Fibroblast of lung (primary cell): ENCODE measurements at regions not wholly inside any gene's neighbourhood (a gene's known extent, or its start where the extent isn't known, plus 50 kb on each side); places are given as distances from the start of the nearest gene placed in this dataset.

Experiments used
- EZH2 ChIP-seq: IDR thresholded peaks from 2 replicates; pipeline ENCODE4 v1.5.1; 2012; ENCODE audit warnings: low read length, control low read depth, mild to moderate bottlenecking; ENCODE audit errors: missing control alignments
- TF ChIP-seq, protein P1 (sequence below), 2 donors: IDR thresholded peaks in 1 of 2; conservative IDR thresholded peaks in 1 of 2; 1 replicate in 1 of 2; 2 replicates in 1 of 2; pipeline ENCODE4 v1.5.1; 2011 to 2012; ENCODE audit warnings: low read length in 2 of 2, control low read depth in 1 of 2, inconsistent platforms in 1 of 2, low read depth in 1 of 2, mild to moderate bottlenecking in 1 of 2

DNA sequence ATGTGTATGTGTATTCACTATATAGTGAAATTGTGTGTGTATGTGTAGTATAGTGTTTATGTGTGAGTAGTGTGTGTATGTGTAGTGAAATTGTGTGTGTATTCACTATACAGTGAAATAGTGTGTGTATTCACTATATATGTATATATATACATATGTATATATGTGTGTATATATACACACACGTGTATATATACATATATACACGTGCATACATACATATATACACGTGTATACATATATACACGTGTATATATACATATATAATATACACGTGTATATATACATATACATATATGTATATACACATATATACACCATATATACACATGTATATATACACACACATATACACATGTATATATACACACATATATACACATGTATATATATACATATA is 403.6 kb upstream of the TUSC1 start:
- TF ChIP-seq, protein P1, sequence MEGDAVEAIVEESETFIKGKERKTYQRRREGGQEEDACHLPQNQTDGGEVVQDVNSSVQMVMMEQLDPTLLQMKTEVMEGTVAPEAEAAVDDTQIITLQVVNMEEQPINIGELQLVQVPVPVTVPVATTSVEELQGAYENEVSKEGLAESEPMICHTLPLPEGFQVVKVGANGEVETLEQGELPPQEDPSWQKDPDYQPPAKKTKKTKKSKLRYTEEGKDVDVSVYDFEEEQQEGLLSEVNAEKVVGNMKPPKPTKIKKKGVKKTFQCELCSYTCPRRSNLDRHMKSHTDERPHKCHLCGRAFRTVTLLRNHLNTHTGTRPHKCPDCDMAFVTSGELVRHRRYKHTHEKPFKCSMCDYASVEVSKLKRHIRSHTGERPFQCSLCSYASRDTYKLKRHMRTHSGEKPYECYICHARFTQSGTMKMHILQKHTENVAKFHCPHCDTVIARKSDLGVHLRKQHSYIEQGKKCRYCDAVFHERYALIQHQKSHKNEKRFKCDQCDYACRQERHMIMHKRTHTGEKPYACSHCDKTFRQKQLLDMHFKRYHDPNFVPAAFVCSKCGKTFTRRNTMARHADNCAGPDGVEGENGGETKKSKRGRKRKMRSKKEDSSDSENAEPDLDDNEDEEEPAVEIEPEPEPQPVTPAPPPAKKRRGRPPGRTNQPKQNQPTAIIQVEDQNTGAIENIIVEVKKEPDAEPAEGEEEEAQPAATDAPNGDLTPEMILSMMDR (conservative IDR thresholded peaks at IDR 0.05 in 1 of 2, IDR thresholded peaks at IDR 0.05 in 1 of 2; ENCODE audit: low read depth in 1 of 2, low read length in 2 of 2): no peak
- TF ChIP-seq EZH2: no peak
